ENCODE measurements at regions not wholly inside any gene's neighbourhood (a gene's known extent, or its start where the extent isn't known, plus 50 kb on each side); places are given as distances from the start of the nearest gene placed in this dataset.

- no peak for DNase-seq (ENCODE audit: low read depth)
These were observed 156.3 kb downstream of the ESM1 start for GRCh38 chr5:54829102-54829501.

GRCh38 chr5:54828151-54828550 is 157.2 kb downstream of the ESM1 start:
- DNase-seq (ENCODE audit: low read depth) = no peak
- TF ChIP-seq CTCF (IDR thresholded peaks at IDR 0.05; ENCODE audit: insufficient read depth, low read depth, low read length) = no peak
- no peak overlapping the region for H3K4me3 ChIP-seq (ENCODE audit: low read depth, low read length)

More at GRCh38 chr5:54829102-54829501, 156.3 kb downstream of the ESM1 start:
- H3K4me3 ChIP-seq (ENCODE audit: low read depth, low read length) = no peak overlapping the region
- TF ChIP-seq CTCF (IDR thresholded peaks at IDR 0.05; ENCODE audit: insufficient read depth, low read depth, low read length) = no peak

- no peak for TF ChIP-seq CTCF (IDR thresholded peaks at IDR 0.05; ENCODE audit: insufficient read depth, low read depth, low read length)
- DNase-seq (ENCODE audit: low read depth) = no peak
- no peak overlapping the region for H3K4me3 ChIP-seq (ENCODE audit: low read depth, low read length)
These were observed 160.4 kb downstream of the ESM1 start for GRCh38 chr5:54825005-54825404.

GRCh38 chr5:54823006-54823405 is 162.4 kb downstream of the ESM1 start:
- no peak for TF ChIP-seq CTCF (IDR thresholded peaks at IDR 0.05; ENCODE audit: insufficient read depth, low read depth, low read length)
- no peak overlapping the region for H3K4me3 ChIP-seq (ENCODE audit: low read depth, low read length)
- DNase-seq (ENCODE audit: low read depth) = peak; percentile 40

GRCh38 chr5:54822324-54822687 is 163.1 kb downstream of the ESM1 start:
- TF ChIP-seq CTCF (IDR thresholded peaks at IDR 0.05; ENCODE audit: insufficient read depth, low read depth, low read length) = no peak
- H3K4me3 ChIP-seq (ENCODE audit: low read depth, low read length) = no peak overlapping the region
- DNase-seq (ENCODE audit: low read depth) = no peak

GRCh38 chr5:54821445-54822323 is 163.7 kb downstream of the ESM1 start:
- no peak overlapping the region for H3K4me3 ChIP-seq (ENCODE audit: low read depth, low read length)
- no peak for TF ChIP-seq CTCF (IDR thresholded peaks at IDR 0.05; ENCODE audit: insufficient read depth, low read depth, low read length)
- DNase-seq (ENCODE audit: low read depth) = peak; percentile 30
